ENCODE measurements at regions not wholly inside any gene's neighbourhood (a gene's known extent, or its start where the extent isn't known, plus 50 kb on each side); places are given as distances from the start of the nearest gene placed in this dataset.

DNA sequence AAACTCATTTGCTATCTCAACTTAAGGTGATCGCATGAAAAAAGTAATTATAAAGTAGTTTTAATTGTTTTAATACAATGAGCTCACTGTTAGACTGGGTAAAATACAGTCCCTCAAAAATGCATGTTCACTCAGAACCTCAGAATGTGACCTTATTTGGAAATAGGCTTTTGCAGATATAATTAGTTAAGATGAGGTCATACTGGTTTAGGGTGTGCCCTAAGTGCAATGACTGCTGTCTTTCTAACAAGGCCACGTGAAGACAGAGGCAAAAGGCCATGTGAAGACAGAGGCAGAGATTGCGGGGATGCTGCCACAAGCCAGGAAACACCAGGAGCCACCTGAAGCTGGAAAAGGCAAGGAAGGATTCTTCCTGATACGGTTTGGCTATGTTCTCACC lies 262.1 kb downstream of the NKX6-1 start:
- no peak for DNase-seq (ENCODE audit: low spot score)
- no peak overlapping the region for H3K4me3 ChIP-seq (ENCODE audit: low read depth, low read length, poor library complexity, severe bottlenecking)
- BruUV-seq (replicated peaks): no TSS peak
- no peaks in the 10 kb centered on the region for H3K27me3 ChIP-seq (replicated peaks; ENCODE audit: insufficient read depth, low read depth, low read length, poor library complexity)
- H3K27ac ChIP-seq (ENCODE audit: low read depth, low read length, poor library complexity, severe bottlenecking): no peak overlapping the region
- H3K36me3 ChIP-seq (ENCODE audit: insufficient read depth, low read length, poor library complexity, severe bottlenecking): no peaks in the 10 kb centered on the region
- H3K9me3 ChIP-seq (ENCODE audit: low read depth, low read length, poor library complexity, severe bottlenecking): no peaks in the 10 kb centered on the region
- CTCF ChIA-PET: no interaction called here
- POLR2A ChIA-PET (ENCODE audit: low non-redundant PET): no interaction called here
- TF ChIP-seq, protein P1, sequence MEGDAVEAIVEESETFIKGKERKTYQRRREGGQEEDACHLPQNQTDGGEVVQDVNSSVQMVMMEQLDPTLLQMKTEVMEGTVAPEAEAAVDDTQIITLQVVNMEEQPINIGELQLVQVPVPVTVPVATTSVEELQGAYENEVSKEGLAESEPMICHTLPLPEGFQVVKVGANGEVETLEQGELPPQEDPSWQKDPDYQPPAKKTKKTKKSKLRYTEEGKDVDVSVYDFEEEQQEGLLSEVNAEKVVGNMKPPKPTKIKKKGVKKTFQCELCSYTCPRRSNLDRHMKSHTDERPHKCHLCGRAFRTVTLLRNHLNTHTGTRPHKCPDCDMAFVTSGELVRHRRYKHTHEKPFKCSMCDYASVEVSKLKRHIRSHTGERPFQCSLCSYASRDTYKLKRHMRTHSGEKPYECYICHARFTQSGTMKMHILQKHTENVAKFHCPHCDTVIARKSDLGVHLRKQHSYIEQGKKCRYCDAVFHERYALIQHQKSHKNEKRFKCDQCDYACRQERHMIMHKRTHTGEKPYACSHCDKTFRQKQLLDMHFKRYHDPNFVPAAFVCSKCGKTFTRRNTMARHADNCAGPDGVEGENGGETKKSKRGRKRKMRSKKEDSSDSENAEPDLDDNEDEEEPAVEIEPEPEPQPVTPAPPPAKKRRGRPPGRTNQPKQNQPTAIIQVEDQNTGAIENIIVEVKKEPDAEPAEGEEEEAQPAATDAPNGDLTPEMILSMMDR (conservative IDR thresholded peaks at IDR 0.05; ENCODE audit: low read depth, low read length): no peak
- no peak for TF ChIP-seq EZH2 (IDR thresholded peaks at IDR 0.05; ENCODE audit: borderline replicate concordance, low read depth, low read length, poor library complexity, severe bottlenecking)
- intact Hi-C loops (cut with micrococcal nuclease; ENCODE audit: unreplicated experiment): no loop called here
- H3K4me1 ChIP-seq (ENCODE audit: insufficient read depth, low read length, poor library complexity, severe bottlenecking): no peaks in the 10 kb centered on the region

- ChIA-PET POLR2A (ENCODE audit: low non-redundant PET) (no interaction called here), CTCF (no interaction called here)
- H3K4me3 ChIP-seq (ENCODE audit: low read depth, low read length, poor library complexity, severe bottlenecking): no peak overlapping the region
- no peaks in the 10 kb centered on the region for H3K9me3 ChIP-seq (ENCODE audit: low read depth, low read length, poor library complexity, severe bottlenecking)
- H3K27me3 ChIP-seq (replicated peaks; ENCODE audit: insufficient read depth, low read depth, low read length, poor library complexity): no peaks in the 10 kb centered on the region
- H3K4me1 ChIP-seq (ENCODE audit: insufficient read depth, low read length, poor library complexity, severe bottlenecking): no peaks in the 10 kb centered on the region
- intact Hi-C loops (cut with micrococcal nuclease; ENCODE audit: unreplicated experiment): no loop called here
- BruUV-seq (replicated peaks): no TSS peak
- H3K27ac ChIP-seq (ENCODE audit: low read depth, low read length, poor library complexity, severe bottlenecking): no peak overlapping the region
- no peak for TF ChIP-seq EZH2 (IDR thresholded peaks at IDR 0.05; ENCODE audit: borderline replicate concordance, low read depth, low read length, poor library complexity, severe bottlenecking)
- TF ChIP-seq, protein P1 (conservative IDR thresholded peaks at IDR 0.05; ENCODE audit: low read depth, low read length): no peak
- no peak for DNase-seq (ENCODE audit: low spot score)
- no peaks in the 10 kb centered on the region for H3K36me3 ChIP-seq (ENCODE audit: insufficient read depth, low read length, poor library complexity, severe bottlenecking)
Measured at GRCh38 chr4:84235126-84235944, 263.8 kb downstream of the NKX6-1 start.

GRCh38 chr4:84232309-84233095 lies 266.6 kb downstream of the NKX6-1 start:
- DNase-seq (ENCODE audit: low spot score): no peak
- no peaks in the 10 kb centered on the region for H3K4me1 ChIP-seq (ENCODE audit: insufficient read depth, low read length, poor library complexity, severe bottlenecking)
- H3K27ac ChIP-seq (ENCODE audit: low read depth, low read length, poor library complexity, severe bottlenecking): no peak overlapping the region
- BruUV-seq (replicated peaks): no TSS peak
- intact Hi-C loops (cut with micrococcal nuclease; ENCODE audit: unreplicated experiment): no loop called here
- H3K27me3 ChIP-seq (replicated peaks; ENCODE audit: insufficient read depth, low read depth, low read length, poor library complexity): no peaks in the 10 kb centered on the region
- H3K36me3 ChIP-seq (ENCODE audit: insufficient read depth, low read length, poor library complexity, severe bottlenecking): no peaks in the 10 kb centered on the region
- TF ChIP-seq, protein P1 (conservative IDR thresholded peaks at IDR 0.05; ENCODE audit: low read depth, low read length): no peak
- TF ChIP-seq EZH2 (IDR thresholded peaks at IDR 0.05; ENCODE audit: borderline replicate concordance, low read depth, low read length, poor library complexity, severe bottlenecking): no peak
- POLR2A ChIA-PET (ENCODE audit: low non-redundant PET): no interaction called here
- H3K4me3 ChIP-seq (ENCODE audit: low read depth, low read length, poor library complexity, severe bottlenecking): no peak overlapping the region
- CTCF ChIA-PET: no interaction called here
- H3K9me3 ChIP-seq (ENCODE audit: low read depth, low read length, poor library complexity, severe bottlenecking): no peaks in the 10 kb centered on the region
